H1 (cell line): ENCODE measurements at regions not wholly inside any gene's neighbourhood (a gene's known extent, or its start where the extent isn't known, plus 50 kb on each side); places are given as distances from the start of the nearest gene placed in this dataset.

Experiments used
- BACH1 ChIP-seq: IDR thresholded peaks from 2 replicates; pipeline ENCODE4 v1.6.1; 2012; ENCODE audit warnings: low read length, improper control_type of control experiment
- CEBPB ChIP-seq: IDR thresholded peaks from 2 replicates; pipeline ENCODE4 v1.6.1; 2012; ENCODE audit warnings: low read depth, low read length
- CTBP2 ChIP-seq: IDR thresholded peaks from 2 replicates; pipeline ENCODE4 v1.7.0; 2011; ENCODE audit warnings: borderline replicate concordance, mild to moderate bottlenecking, moderate library complexity, mixed read lengths, low read length; ENCODE audit not compliant: insufficient read depth, insufficient read length
- SP1 ChIP-seq: IDR thresholded peaks from 2 replicates; pipeline ENCODE4 v1.6.1; 2011; ENCODE audit warnings: low read depth, low read length

GRCh38 chr13:65594298-65594781, 1635.8 kb downstream of the PCDH9 start (continued):
- no peak for TF ChIP-seq SP1
- no peak for TF ChIP-seq CTBP2
- no peak for TF ChIP-seq CEBPB
- no peak for TF ChIP-seq BACH1
- TF ChIP-seq, all 59 proteins: peak for 0
